ENCODE measurements at regions not wholly inside any gene's neighbourhood (a gene's known extent, or its start where the extent isn't known, plus 50 kb on each side); places are given as distances from the start of the nearest gene placed in this dataset.
"Not testable (repeated sequence)": the region's sequence is repeated elsewhere in the genome, so short reads cannot be mapped to it uniquely, and the experiment has no call there.

DNA sequence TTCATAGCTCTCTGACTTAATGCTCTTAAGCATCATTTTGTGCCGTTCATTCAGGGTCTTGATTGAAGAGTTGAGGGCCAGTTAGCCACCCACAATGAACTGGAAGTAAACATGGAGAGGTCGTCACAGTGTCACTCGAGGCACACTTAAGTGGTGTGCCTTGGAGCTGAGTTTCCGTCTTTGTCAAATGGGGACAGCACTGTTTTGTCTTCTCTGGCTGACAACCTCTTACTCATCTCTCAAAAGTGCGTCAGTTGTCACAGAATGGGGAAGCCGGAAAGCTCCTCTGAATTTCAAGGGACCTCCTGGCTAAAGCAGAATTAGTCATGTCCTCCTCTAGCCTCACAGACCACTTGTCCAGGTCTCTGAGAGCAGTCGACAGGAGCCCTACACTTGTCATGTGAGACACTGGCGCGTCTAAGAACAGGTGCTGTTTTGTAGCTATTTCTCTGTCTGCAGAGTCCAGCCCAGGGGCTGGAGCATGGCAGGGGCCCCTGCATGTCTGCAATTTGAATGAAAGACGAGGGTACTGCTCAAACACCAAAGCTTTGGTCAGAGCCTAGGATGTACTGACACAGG is 231.5 kb downstream of the NPIPA7 start:
- H3K27ac ChIP-seq; H3K27me3 ChIP-seq; H3K36me3 ChIP-seq; H3K4me3 ChIP-seq; DNase-seq (ENCODE audit: low spot score in 2 of 2); H3K9me3 ChIP-seq; intact Hi-C loops (cut with DNase I); H3K4me1 ChIP-seq: not testable (repeated sequence)

DNA sequence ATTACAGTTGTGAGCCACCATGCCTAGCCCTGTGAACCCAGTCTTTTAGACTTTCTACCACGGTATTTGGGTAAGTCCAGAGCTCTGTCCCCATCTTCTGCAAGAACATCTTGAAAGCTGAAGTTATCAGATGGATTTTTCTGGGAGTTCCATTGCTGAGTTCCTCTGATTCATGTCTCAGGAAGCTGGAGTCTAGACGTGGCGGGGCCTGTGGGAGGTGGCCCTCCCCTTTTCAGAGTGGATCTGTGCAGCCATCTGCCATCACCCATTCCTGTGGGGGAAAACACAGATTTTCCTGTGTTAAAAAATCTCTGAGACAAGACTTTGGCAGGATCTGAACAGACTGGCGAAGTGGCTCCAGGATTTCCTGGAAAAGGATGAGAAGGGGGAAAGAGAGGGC is 234.3 kb downstream of the NPIPA7 start:
- H3K9me3 ChIP-seq; intact Hi-C loops (cut with DNase I); H3K4me1 ChIP-seq; DNase-seq (ENCODE audit: low spot score in 2 of 2); H3K27me3 ChIP-seq; H3K27ac ChIP-seq; H3K36me3 ChIP-seq; H3K4me3 ChIP-seq: not testable (repeated sequence)

DNA sequence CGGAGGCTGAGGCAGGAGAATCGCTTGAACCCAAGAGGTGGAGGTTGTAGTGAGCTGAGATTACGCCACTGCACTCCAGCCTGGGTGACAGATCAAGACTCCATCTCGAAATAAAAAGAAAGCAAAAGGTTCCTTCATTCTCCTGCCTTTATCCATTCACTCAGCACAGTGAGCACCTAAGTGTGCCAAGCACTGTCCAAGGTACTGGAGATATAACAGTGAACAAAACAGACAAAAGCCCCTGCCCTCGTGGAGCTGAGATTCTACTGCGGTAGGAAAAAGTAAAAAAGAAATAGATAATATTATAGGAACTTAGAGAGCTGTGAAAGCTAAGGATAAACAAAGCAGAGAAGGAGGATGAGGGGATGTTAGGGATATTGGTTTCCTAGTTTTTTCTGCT is 235.5 kb downstream of the NPIPA7 start:
- H3K36me3 ChIP-seq; DNase-seq (ENCODE audit: low spot score in 2 of 2); H3K27me3 ChIP-seq; H3K27ac ChIP-seq; H3K9me3 ChIP-seq; intact Hi-C loops (cut with DNase I); H3K4me1 ChIP-seq; H3K4me3 ChIP-seq: not testable (repeated sequence)

DNA sequence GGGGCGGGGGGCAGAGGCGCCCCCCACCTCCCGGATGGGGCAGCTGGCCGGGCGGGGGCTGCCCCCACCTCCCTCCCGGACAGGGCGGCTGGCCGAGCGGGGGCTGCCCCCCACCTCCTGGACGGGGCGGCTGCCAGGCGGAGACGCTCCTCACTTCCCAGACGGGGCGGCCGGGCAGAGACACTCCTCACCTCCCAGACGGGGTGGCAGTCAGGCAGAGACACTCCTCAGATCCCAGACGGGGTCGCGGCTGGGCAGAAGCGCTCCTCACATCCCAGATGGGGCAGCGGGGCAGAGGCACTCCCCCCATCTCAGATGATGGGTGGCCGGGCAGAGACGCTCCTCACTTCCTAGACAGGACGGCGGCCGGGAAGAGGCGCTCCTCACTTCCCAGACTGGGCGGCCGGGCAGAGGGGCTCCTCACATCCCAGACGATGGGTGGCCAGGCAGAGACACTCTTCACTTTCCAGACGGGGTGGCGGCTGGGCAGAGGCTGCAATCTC is 240.1 kb downstream of the NPIPA7 start:
- H3K27me3 ChIP-seq; H3K27ac ChIP-seq; H3K4me3 ChIP-seq; intact Hi-C loops (cut with DNase I); H3K36me3 ChIP-seq; H3K4me1 ChIP-seq; H3K9me3 ChIP-seq; DNase-seq (ENCODE audit: low spot score in 2 of 2): not testable (repeated sequence)

DNA sequence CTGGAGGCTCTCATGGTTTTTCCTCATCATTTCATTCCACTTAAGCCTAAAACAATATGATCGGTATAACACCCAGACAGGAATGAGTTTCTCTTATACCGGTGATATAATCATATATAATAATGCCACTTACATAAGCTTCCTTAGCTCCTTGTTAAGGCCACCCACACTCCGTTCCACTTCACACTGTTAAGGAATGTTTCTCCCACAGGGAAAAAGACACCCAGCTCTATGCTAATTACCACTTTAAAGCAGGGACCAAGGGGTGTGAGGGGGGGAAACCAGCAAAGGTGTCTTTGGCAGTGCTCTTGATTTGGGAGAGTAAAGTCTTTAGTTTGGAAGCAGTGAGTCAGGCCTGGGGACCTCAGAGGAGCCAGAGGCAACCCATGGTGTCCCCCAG is 245.4 kb downstream of the NPIPA7 start:
- DNase-seq (ENCODE audit: low spot score in 2 of 2); H3K36me3 ChIP-seq; H3K27me3 ChIP-seq; H3K27ac ChIP-seq; H3K4me1 ChIP-seq; H3K4me3 ChIP-seq; H3K9me3 ChIP-seq; intact Hi-C loops (cut with DNase I): not testable (repeated sequence)

DNA sequence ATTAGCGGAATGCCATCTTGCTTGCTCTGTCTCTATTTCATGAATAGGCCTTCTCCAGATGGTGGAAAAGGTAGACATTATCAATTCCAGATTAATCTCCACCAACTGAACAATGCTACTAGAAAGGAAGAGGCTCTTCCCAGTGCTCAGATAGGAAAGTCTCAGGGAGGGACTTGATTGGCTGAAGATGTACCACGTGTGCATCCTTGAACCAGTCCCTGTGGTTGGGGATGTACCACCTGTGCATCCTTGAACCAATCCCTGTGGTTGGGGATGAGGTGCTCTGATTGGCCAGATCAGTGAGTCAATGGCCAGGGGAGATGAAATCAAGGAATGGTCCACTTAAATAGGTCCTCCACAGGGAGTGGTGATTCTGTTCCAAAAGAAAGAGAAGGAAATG is 246.2 kb downstream of the NPIPA7 start:
- H3K36me3 ChIP-seq; H3K4me3 ChIP-seq; H3K9me3 ChIP-seq; H3K27me3 ChIP-seq; H3K4me1 ChIP-seq; H3K27ac ChIP-seq; DNase-seq (ENCODE audit: low spot score in 2 of 2); intact Hi-C loops (cut with DNase I): not testable (repeated sequence)

DNA sequence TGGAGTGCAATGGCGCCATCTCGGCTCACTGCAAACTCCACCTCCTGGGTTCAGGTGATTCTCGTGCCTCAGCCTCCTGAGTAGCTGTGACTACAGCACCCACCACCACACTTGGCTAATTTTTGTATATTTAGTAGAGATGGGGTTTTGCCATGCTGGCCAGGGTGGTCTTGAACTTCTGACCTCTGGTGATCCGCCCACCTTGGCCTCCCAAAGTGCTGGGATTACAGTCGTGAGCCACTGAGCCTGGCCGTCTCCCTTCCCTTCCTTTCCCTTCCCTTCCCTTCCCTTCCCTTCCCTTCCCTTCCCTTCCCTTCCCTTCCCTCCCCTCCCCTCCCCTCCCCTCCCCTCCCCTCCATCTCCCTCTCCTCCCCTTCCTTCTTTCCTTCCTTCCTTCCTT is 248.9 kb downstream of the NPIPA7 start:
- H3K4me1 ChIP-seq; DNase-seq (ENCODE audit: low spot score in 2 of 2); intact Hi-C loops (cut with DNase I); H3K27ac ChIP-seq; H3K9me3 ChIP-seq; H3K4me3 ChIP-seq; H3K36me3 ChIP-seq; H3K27me3 ChIP-seq: not testable (repeated sequence)

DNA sequence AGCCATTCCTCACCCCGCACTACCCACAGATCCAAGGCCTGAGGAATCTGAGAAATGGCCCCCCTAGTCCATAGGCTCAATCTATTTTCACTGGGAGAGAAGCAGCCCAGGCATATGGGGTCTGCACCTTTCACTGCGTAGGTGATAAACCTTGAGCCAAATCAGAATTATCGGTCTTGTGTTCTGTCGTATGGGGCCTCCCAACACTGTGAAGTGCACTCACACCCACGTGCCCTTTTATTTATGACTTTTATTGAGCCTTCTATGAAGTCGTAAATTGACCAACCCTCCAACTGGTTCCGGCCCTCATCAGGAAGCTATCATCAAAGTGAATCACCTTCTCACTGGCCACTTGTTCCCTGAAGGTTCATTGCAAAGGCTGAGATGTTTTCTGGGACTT is 259.3 kb downstream of the NPIPA7 start:
- intact Hi-C loops (cut with DNase I): not testable (repeated sequence)

DNA sequence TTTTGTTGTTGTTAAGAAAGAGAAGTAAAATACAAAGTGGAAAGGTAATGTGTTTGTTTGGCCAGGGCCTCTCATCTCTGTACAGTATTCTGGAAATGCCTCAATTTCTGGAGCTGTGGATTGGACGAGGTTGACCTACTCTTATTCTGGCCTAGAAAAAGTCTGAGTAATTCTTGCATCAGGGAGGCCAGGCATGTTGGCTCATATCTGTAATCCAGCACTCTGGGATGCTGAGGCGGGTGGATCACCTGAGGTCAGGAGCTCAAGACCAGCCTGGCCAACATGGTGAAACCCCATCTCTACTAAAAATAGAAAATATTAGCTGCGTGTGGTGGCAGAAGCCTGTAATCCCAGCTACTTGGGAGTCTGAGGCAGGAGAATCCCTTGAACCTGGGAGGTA is 259.8 kb downstream of the NPIPA7 start:
- H3K27ac ChIP-seq; intact Hi-C loops (cut with DNase I); H3K4me3 ChIP-seq; H3K36me3 ChIP-seq; H3K27me3 ChIP-seq; DNase-seq (ENCODE audit: low spot score in 2 of 2); H3K9me3 ChIP-seq; H3K4me1 ChIP-seq: not testable (repeated sequence)

More for the DNA sequence above, 259.3 kb downstream of the NPIPA7 start:
- not testable (repeated sequence) for H3K36me3 ChIP-seq; DNase-seq (ENCODE audit: low spot score in 2 of 2); H3K4me3 ChIP-seq; H3K4me1 ChIP-seq; H3K27me3 ChIP-seq; H3K27ac ChIP-seq; H3K9me3 ChIP-seq

DNA sequence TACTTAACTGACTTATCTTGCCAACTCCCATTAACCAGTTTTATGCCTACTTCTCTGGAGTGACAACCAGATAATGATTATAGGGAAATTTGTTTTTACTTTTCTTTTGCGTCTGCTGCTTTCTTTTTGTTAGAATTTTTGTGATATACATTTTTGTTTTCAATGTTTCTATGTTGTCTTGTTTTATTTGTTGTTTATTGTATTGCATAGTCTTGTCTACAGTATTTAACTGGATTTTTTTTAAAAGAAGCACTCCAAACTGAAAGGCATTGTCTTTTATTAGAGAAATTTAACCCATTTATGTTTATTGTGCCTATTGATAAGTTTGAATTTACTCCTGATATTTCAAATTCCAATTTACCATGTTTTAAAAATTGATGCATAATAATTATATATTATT is 264.9 kb downstream of the NPIPA7 start:
- H3K27ac ChIP-seq; H3K4me3 ChIP-seq; H3K36me3 ChIP-seq; H3K4me1 ChIP-seq; intact Hi-C loops (cut with DNase I); H3K27me3 ChIP-seq; H3K9me3 ChIP-seq; DNase-seq (ENCODE audit: low spot score in 2 of 2): not testable (repeated sequence)

DNA sequence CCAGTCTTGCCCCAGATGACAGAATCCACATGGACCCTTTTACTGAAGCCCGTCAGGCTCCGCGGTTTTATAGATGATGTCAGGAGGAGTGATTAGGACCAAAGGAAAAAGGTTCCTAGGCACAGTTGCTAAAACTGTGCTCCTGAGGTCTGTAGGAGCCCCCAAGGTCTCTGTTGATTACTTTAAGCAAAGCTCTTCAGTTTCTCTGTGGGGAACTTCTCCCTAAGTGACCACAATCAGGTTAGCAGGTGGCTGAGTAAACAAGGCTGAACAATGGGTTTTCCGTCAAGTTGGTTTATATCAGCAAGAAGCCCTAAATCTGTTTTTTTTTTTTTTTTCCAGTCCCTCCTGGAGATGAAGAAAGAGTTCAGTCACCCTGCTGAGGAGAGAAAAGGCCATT is 269.1 kb downstream of the NPIPA7 start:
- H3K36me3 ChIP-seq; DNase-seq (ENCODE audit: low spot score in 2 of 2); H3K4me1 ChIP-seq; H3K27me3 ChIP-seq; H3K27ac ChIP-seq; H3K4me3 ChIP-seq; intact Hi-C loops (cut with DNase I); H3K9me3 ChIP-seq: not testable (repeated sequence)

DNA sequence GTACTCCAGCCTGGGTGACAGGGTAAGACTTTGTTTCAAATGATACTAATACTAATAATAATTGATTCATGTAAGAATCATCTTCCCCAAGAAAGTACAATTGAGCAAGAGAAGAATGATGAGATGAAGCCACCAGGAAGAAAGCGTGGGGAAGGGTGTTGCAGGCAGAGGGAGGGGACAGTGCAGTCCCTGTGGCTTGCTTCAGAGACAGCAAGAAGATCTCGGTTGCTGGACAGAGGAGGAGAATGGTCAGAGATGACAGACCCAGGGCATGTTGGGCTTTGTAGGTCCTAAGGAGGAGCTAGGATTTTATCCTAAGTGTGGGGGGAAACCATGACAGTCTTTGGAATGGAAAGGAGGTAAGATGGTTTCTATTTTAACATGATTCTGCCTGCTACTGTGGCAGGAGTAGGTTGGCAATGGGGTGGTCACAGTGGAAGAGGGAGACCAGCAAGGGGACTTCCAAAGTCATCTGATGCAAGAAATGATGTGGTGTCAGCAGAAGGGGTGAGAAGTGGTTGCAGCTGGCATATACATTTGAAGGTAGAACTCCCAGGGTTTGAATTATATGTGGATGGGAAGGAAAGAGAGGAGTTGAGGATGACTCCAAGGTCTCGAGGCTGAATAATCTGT is 293.4 kb downstream of the NPIPA7 start:
- intact Hi-C loops (cut with DNase I); H3K36me3 ChIP-seq; H3K4me1 ChIP-seq; DNase-seq (ENCODE audit: low spot score in 2 of 2); H3K27me3 ChIP-seq; H3K4me3 ChIP-seq; H3K27ac ChIP-seq; H3K9me3 ChIP-seq: not testable (repeated sequence)

DNA sequence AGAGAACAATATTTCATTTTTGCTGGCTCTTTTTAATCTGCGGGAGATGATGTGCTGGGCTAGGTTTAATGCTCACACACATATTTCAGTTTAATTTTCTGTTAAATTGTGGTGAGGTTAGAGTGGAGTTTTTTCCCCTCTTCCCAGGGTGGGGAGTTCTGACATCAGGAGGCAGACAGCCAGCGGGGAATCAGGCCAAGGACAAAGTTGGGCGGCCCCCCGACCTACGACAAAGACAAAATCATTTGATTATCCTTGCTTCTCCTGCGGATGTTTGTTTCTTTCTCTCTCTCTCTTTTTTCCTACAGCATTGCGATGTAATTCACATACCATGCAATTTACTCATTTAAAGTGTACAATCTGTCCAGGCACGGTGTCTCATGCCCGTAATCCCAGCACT is 295.9 kb downstream of the NPIPA7 start:
- H3K27ac ChIP-seq; H3K4me1 ChIP-seq; H3K4me3 ChIP-seq; intact Hi-C loops (cut with DNase I); DNase-seq (ENCODE audit: low spot score in 2 of 2); H3K27me3 ChIP-seq; H3K9me3 ChIP-seq; H3K36me3 ChIP-seq: not testable (repeated sequence)

DNA sequence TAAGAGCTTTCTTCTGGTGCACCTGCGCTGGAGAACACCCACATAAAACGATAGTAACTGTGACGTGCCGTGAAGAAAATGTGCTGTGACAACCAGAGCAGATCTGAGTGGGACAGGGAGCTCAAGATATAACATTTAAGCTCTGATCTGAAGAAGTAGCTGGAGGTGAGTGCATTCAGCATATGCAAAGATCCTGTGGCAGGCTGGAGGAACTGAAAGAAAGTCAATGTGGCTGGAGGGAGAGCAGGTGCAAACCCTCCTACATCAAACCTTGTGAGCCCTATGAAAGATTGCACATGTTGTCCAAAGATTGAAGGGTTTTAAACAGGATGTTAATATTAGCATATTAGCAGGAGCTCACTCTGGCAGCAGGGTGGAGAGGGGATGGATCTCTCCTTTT is 342.9 kb downstream of the NPIPA7 start:
- H3K9me3 ChIP-seq; intact Hi-C loops (cut with DNase I); H3K36me3 ChIP-seq; H3K27ac ChIP-seq; H3K4me1 ChIP-seq; H3K4me3 ChIP-seq; DNase-seq (ENCODE audit: low spot score in 2 of 2); H3K27me3 ChIP-seq: not testable (repeated sequence)

DNA sequence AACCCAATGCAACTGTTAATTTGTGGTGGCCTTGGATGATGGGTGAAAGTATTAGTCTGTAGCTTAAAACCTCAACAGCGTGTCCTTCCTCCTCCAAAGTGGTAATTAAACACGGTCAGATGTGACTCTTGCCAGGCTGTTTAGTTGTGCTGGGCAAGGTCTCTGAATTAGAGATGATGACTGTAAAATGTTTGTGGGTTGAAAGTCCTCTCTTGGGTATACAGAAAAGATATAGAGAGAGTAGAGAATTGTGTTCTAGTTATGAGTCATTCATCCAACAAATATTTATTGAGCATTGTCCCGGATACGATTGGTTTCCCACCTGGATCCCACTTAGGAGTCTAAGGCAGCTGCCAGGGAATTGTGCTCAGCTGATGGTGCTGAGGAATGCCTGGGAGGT is 343.7 kb downstream of the NPIPA7 start:
- H3K4me1 ChIP-seq; intact Hi-C loops (cut with DNase I); H3K27ac ChIP-seq; DNase-seq (ENCODE audit: low spot score in 2 of 2); H3K9me3 ChIP-seq; H3K27me3 ChIP-seq; H3K4me3 ChIP-seq; H3K36me3 ChIP-seq: not testable (repeated sequence)

Measured in ascending aorta (tissue), 2 donors.